Chondrocyte (in vitro differentiated cells): ENCODE measurements at regions not wholly inside any gene's neighbourhood (a gene's known extent, or its start where the extent isn't known, plus 50 kb on each side); places are given as distances from the start of the nearest gene placed in this dataset.

Experiments used
- DNase-seq: peaks from one replicate; pipeline ENCODE4 v3.0.0; 2021; ENCODE audit warnings: mixed read lengths, low spot score
- H3K27ac Mint-ChIP-seq: one replicate; pipeline ENCODE4 v1.8.0; 2021; ENCODE audit warnings: mild to moderate bottlenecking, moderate library complexity, mixed read lengths; ENCODE audit not compliant: unreplicated experiment
- H3K27me3 Mint-ChIP-seq: 2 replicates; pipeline ENCODE4 v1.8.0; 2021; ENCODE audit warnings: low read depth, mixed read lengths
- H3K36me3 Mint-ChIP-seq: 2 replicates; pipeline ENCODE4 v1.8.0; 2021; ENCODE audit warnings: low read depth, mixed read lengths
- H3K4me1 Mint-ChIP-seq: 2 replicates; pipeline ENCODE4 v1.8.0; 2021; ENCODE audit warnings: low read depth, mild to moderate bottlenecking, mixed read lengths
- H3K4me3 Mint-ChIP-seq: one replicate; pipeline ENCODE4 v1.8.0; 2021; ENCODE audit warnings: mild to moderate bottlenecking, moderate library complexity, mixed read lengths; ENCODE audit not compliant: unreplicated experiment
- H3K9me3 Mint-ChIP-seq: 2 replicates; pipeline ENCODE4 v1.8.0; 2021; ENCODE audit warnings: low read depth, mixed read lengths
- CTCF ChIP-seq: fragments of 200-600 bp; sonication (generic); IDR thresholded peaks from 2 replicates; pipeline ENCODE4 v1.5.0; 2021; ENCODE audit warnings: antibody characterized with exemption, mild to moderate bottlenecking, moderate library complexity

GRCh38 chr4:148776941-148777340, 334.7 kb upstream of the NR3C2 start:
- no peaks in the 10 kb centered on the region for H3K9me3 Mint-ChIP-seq
- no peaks in the 10 kb centered on the region for H3K4me1 Mint-ChIP-seq
- no peak overlapping the region for H3K27ac Mint-ChIP-seq
- TF ChIP-seq CTCF, result no peak
- H3K36me3 Mint-ChIP-seq, result no peaks in the 10 kb centered on the region
- no peak for DNase-seq
- no peak overlapping the region for H3K4me3 Mint-ChIP-seq
- peaks cover 1% of the 10 kb centered on the region for H3K27me3 Mint-ChIP-seq

- Mint-ChIP-seq H3K4me3 (no peak overlapping the region), H3K27ac (no peak overlapping the region), H3K9me3 (peaks cover 3% of the 10 kb centered on the region), H3K4me1 (no peaks in the 10 kb centered on the region), H3K27me3 (peaks cover 1% of the 10 kb centered on the region), H3K36me3 (no peaks in the 10 kb centered on the region)
- DNase-seq, result no peak
- TF ChIP-seq CTCF, result no peak
Observed at GRCh38 chr4:148774134-148774533, 331.9 kb upstream of the NR3C2 start.

GRCh38 chr4:148773313-148773712, 331.1 kb upstream of the NR3C2 start:
- no peaks in the 10 kb centered on the region for H3K36me3 Mint-ChIP-seq
- H3K27me3 Mint-ChIP-seq, result peaks cover 1% of the 10 kb centered on the region
- no peak overlapping the region for H3K4me3 Mint-ChIP-seq
- no peak for TF ChIP-seq CTCF
- H3K4me1 Mint-ChIP-seq, result no peaks in the 10 kb centered on the region
- no peak for DNase-seq
- H3K9me3 Mint-ChIP-seq, result peaks cover 3% of the 10 kb centered on the region
- H3K27ac Mint-ChIP-seq, result no peak overlapping the region

GRCh38 chr4:148770848-148771247, 328.6 kb upstream of the NR3C2 start:
- no peak for TF ChIP-seq CTCF
- Mint-ChIP-seq H3K36me3 (no peaks in the 10 kb centered on the region), H3K4me3 (no peak overlapping the region), H3K27me3 (peaks cover 1% of the 10 kb centered on the region), H3K4me1 (no peaks in the 10 kb centered on the region), H3K27ac (no peak overlapping the region), H3K9me3 (peaks cover 3% of the 10 kb centered on the region)
- DNase-seq, result no peak

GRCh38 chr4:148770377-148770776, 328.2 kb upstream of the NR3C2 start:
- Mint-ChIP-seq H3K4me1 (no peaks in the 10 kb centered on the region), H3K27me3 (peaks cover 1% of the 10 kb centered on the region), H3K36me3 (no peaks in the 10 kb centered on the region), H3K9me3 (peaks cover 3% of the 10 kb centered on the region), H3K4me3 (no peak overlapping the region), H3K27ac (no peak overlapping the region)
- DNase-seq, result no peak
- TF ChIP-seq CTCF, result no peak
